ENCODE measurements at regions not wholly inside any gene's neighbourhood (a gene's known extent, or its start where the extent isn't known, plus 50 kb on each side); places are given as distances from the start of the nearest gene placed in this dataset.

Small RNA genes in the stretch of these regions (small RNA-seq; reads per million reads assigned to genes)
- 0.61 reads per million for gene RF00012
